Suprapubic skin (tissue), 4 donors: ENCODE measurements at regions not wholly inside any gene's neighbourhood (a gene's known extent, or its start where the extent isn't known, plus 50 kb on each side); places are given as distances from the start of the nearest gene placed in this dataset.

Experiments
- DNase-seq, 2 donors: peaks; one replicate each; pipeline ENCODE4 v3.0.0-alpha.2; 2019; ENCODE audit warnings: low spot score in 2 of 2
- H3K27ac ChIP-seq: fragments of 200-600 bp; sonication (generic); one replicate; pipeline ENCODE4 v1.5.1; 2019
- H3K27me3 ChIP-seq: fragments of 200-600 bp; sonication (generic); one replicate; pipeline ENCODE4 v1.5.1; 2019
- H3K36me3 ChIP-seq: fragments of 200-600 bp; sonication (generic); one replicate; pipeline ENCODE4 v1.5.1; 2019
- H3K4me1 ChIP-seq: fragments of 200-600 bp; sonication (generic); one replicate; pipeline ENCODE4 v1.5.1; 2019
- H3K4me3 ChIP-seq: fragments of 200-600 bp; sonication (generic); one replicate; pipeline ENCODE4 v1.5.1; 2019; ENCODE audit warnings: mild to moderate bottlenecking
- H3K9me3 ChIP-seq: fragments of 200-600 bp; sonication (generic); one replicate; pipeline ENCODE4 v1.5.1; 2019
- EP300 ChIP-seq: sonication (generic); formaldehyde crosslinking; IDR thresholded peaks from one replicate; pipeline ENCODE4 v1.6.1; 2017; ENCODE audit warnings: antibody characterized with exemption
- POLR2A ChIP-seq, 2 donors: fragments of 450-650 bp; IDR thresholded peaks; one replicate each; pipeline ENCODE4 v1.6.1; 2017; ENCODE audit warnings: antibody characterized with exemption in 2 of 2, mild to moderate bottlenecking in 2 of 2, moderate library complexity in 2 of 2
- POLR2AphosphoS5 ChIP-seq, 3 donors: sonication (generic); formaldehyde crosslinking; IDR thresholded peaks; one replicate each; pipeline ENCODE4 v1.6.1; 2017; ENCODE audit warnings: antibody characterized with exemption in 3 of 3
- WGBS: methylation state at CpG from one replicate; pipeline ENCODE4 v1.1.5; 2018; 5-methylcytosine and 5-hydroxymethylcytosine counted together
- TF ChIP-seq, protein P1 (sequence below), 2 donors: fragments of 200-600 bp in 1 of 2; fragments of 450-650 bp in 1 of 2; sonication (generic) in 1 of 2; IDR thresholded peaks; one replicate each; pipeline ENCODE4 v1.5.1; 2016 to 2019; ENCODE audit warnings: antibody characterized with exemption in 2 of 2, mild to moderate bottlenecking in 1 of 2, moderate library complexity in 1 of 2

DNA sequence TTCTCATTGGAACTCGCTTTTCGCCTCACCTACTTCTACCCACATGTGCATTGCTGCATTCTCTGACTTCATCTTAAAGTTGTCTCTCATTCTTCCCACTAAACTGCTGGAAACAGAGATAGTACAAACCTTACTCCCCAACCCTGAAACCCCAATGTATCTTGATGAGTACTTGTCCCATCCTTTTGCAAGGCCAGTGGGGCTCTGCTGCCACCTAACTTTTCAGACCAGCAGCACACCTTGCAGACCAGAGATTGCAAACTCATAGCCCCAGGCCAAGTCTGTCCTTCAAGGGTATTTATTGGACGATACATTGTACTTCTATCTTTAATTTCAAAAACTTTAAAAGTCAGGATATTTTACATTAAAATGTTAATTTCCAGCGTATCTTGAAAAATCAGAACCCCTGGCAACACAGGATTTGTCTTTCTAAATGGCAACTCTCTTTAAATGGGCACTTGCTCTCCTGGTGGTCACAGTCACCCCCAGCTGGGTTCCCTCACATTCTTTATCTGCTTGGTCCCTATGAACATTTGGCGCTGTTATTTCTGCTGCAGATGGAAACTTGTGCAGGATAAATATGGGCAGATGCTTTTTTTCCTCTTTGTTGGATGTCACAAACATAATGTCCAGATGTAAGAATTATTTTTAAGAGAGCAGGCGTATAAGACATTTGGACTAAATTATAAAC is 83.9 kb downstream of the SOD2 start:
- WGBS: 51% methylated on average over 6 of the region's 6 CpGs
- Histone ChIP-seq H3K9me3 (no peaks in the 10 kb centered on the region), H3K4me1 (no peaks in the 10 kb centered on the region), H3K4me3 (no peak overlapping the region), H3K36me3 (no peaks in the 10 kb centered on the region), H3K27me3 (no peaks in the 10 kb centered on the region), H3K27ac (no peak overlapping the region)
- TF ChIP-seq, protein P1, sequence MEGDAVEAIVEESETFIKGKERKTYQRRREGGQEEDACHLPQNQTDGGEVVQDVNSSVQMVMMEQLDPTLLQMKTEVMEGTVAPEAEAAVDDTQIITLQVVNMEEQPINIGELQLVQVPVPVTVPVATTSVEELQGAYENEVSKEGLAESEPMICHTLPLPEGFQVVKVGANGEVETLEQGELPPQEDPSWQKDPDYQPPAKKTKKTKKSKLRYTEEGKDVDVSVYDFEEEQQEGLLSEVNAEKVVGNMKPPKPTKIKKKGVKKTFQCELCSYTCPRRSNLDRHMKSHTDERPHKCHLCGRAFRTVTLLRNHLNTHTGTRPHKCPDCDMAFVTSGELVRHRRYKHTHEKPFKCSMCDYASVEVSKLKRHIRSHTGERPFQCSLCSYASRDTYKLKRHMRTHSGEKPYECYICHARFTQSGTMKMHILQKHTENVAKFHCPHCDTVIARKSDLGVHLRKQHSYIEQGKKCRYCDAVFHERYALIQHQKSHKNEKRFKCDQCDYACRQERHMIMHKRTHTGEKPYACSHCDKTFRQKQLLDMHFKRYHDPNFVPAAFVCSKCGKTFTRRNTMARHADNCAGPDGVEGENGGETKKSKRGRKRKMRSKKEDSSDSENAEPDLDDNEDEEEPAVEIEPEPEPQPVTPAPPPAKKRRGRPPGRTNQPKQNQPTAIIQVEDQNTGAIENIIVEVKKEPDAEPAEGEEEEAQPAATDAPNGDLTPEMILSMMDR (IDR thresholded peaks at IDR 0.05): peak in 1 of 2 donors; percentile 12
- no peak for TF ChIP-seq EP300
- TF ChIP-seq POLR2A (IDR thresholded peaks at IDR 0.05): no peak
- DNase-seq: no peak

DNA sequence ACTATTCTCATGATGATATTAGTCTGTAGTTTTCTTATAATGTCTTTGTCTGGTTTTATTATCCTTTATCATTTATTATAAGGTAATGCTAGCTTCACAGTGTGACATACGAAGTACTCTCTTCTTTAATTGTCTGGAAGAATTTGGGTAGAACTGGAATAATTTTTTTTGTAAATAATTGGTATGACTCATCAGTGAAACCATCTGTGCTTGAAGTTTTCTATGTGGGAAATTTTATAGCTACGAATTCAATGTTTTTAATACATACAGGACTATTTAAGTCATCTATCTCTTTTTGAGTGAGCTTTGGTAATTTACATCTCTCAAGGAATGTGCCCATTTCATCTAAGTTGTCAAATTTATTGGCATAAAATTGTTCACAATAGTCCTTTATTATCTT is 86.3 kb downstream of the SOD2 start:
- Histone ChIP-seq H3K27me3 (no peaks in the 10 kb centered on the region), H3K4me3 (no peak overlapping the region), H3K27ac (no peak overlapping the region), H3K4me1 (no peaks in the 10 kb centered on the region), H3K36me3 (no peaks in the 10 kb centered on the region), H3K9me3 (no peaks in the 10 kb centered on the region)
- no peak for DNase-seq
- TF ChIP-seq POLR2A (IDR thresholded peaks at IDR 0.05): no peak
- no peak for TF ChIP-seq EP300
- TF ChIP-seq POLR2AphosphoS5 (IDR thresholded peaks at IDR 0.05): no peak
- TF ChIP-seq, protein P1 (IDR thresholded peaks at IDR 0.05): no peak
- WGBS: 41% methylated on average over 2 of the region's 2 CpGs

DNA sequence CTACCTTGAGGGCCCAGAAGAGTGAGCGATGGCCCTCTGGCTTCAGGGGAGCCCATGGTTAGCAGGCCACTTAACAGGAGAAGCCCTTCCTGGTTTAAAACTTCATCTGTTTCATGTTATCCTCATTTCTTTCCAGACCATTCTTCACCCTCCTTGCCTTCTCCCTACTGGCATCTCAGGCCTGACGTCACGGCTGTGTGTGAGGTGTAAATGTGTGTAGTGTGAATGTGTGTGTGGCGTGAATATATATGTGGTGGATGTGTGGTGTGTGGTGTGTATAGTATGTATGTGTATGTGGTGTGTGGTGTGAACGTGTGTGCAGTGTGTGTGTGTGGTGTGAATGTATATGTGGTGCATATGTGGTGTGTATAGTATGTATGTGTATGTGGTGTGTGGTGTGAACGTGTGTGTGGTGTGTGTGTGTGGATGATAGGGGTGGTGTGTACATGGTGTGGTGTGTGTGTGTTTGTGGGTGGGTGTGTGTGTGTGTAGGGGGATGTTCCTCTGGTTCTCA is 88.5 kb downstream of the SOD2 start:
- H3K4me3 ChIP-seq: no peak overlapping the region
- no peaks in the 10 kb centered on the region for H3K9me3 ChIP-seq
- no peaks in the 10 kb centered on the region for H3K4me1 ChIP-seq
- no peaks in the 10 kb centered on the region for H3K27me3 ChIP-seq
- TF ChIP-seq POLR2A (IDR thresholded peaks at IDR 0.05) (no peak), POLR2AphosphoS5 (IDR thresholded peaks at IDR 0.05) (no peak), EP300 (no peak)
- TF ChIP-seq, protein P1 (IDR thresholded peaks at IDR 0.05): no peak
- H3K36me3 ChIP-seq: no peaks in the 10 kb centered on the region
- no peak for DNase-seq
- no peak overlapping the region for H3K27ac ChIP-seq
- 76% methylated on average over 6 of the region's 6 CpGs for WGBS

DNA sequence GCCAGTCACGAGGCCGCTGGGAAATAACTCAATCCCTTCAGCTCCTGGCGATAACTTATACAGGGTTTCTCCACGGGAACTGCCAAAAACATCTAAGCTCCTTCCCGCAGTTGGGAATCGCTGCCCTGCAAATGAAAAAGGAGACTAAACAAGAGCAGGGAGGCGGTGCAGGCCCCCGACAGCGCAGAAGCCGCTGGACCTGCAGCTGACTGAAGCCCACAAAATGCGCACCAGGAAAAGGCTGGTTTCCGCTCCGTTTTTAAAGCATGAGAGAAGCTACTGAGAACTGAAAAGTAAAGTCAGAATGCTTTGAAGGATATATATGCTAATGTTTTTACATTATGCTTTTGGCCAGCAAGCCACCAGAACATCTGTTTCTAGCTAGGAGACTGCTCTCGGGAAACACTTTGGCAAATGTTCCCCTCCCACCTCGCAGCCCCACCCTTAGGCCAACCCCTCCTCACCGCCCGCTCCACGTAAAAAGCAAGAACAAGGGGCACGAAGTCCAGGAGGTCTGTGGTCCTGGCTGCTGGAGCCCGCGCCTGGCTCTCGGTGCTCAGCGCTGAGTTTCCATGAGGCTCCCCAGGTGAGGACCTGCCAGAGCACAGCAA is 90.5 kb downstream of the SOD2 start:
- Histone ChIP-seq H3K27ac (no peak overlapping the region), H3K36me3 (no peaks in the 10 kb centered on the region), H3K27me3 (no peaks in the 10 kb centered on the region), H3K9me3 (no peaks in the 10 kb centered on the region), H3K4me3 (no peak overlapping the region), H3K4me1 (no peaks in the 10 kb centered on the region)
- WGBS: 52% methylated on average over 23 of the region's 23 CpGs
- DNase-seq: no peak
- TF ChIP-seq EP300 (no peak), POLR2A (IDR thresholded peaks at IDR 0.05) (no peak), POLR2AphosphoS5 (IDR thresholded peaks at IDR 0.05) (no peak)
- TF ChIP-seq, protein P1 (IDR thresholded peaks at IDR 0.05): no peak

DNA sequence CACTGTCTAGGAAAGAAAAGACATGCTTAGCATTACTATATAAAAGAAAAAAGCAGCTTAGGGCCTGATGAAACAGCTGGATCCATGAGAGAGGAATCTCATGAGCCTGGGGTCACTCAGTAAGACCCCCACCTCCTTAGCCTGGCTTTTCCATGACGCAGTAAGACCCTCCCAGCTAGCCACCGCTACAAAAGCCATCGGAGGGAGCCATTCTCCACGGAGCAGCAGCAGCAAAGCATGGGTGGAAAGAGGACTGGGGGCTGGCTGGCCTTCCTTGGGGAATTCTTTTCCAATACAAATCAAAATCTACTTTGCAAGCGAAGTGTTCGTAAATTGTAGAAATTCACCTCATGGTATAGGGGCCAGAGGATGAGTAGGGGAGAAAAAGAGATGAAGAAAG is 91.8 kb downstream of the SOD2 start:
- H3K9me3 ChIP-seq: no peaks in the 10 kb centered on the region
- H3K27ac ChIP-seq: no peak overlapping the region
- H3K36me3 ChIP-seq: no peaks in the 10 kb centered on the region
- no peaks in the 10 kb centered on the region for H3K27me3 ChIP-seq
- 72% methylated on average over 6 of the region's 6 CpGs for WGBS
- DNase-seq: no peak
- no peaks in the 10 kb centered on the region for H3K4me1 ChIP-seq
- H3K4me3 ChIP-seq: no peak overlapping the region
- TF ChIP-seq, protein P1 (IDR thresholded peaks at IDR 0.05): no peak
- TF ChIP-seq POLR2AphosphoS5 (IDR thresholded peaks at IDR 0.05) (no peak), POLR2A (IDR thresholded peaks at IDR 0.05) (no peak), EP300 (no peak)
